Thoracic aorta (tissue), 2 donors: ENCODE measurements at regions not wholly inside any gene's neighbourhood (a gene's known extent, or its start where the extent isn't known, plus 50 kb on each side); places are given as distances from the start of the nearest gene placed in this dataset.

Experiments
- ATAC-seq: fragments of 150-250 bp; one replicate; pipeline ENCODE4 v1.8.0; 2017; ENCODE audit warnings: low read depth; ENCODE audit not compliant: insufficient number of reproducible peaks, low FRiP score
- DNase-seq: peaks from one replicate; pipeline ENCODE4 v3.0.0-alpha.2; 2020; ENCODE audit warnings: low spot score
- H3K27ac ChIP-seq, 2 donors: fragments of 200-600 bp; sonication (generic); 1 replicate in 1 of 2; 2 replicates in 1 of 2; pipeline ENCODE4 v1.5.1; 2016; ENCODE audit warnings: mild to moderate bottlenecking in 2 of 2, moderate library complexity in 2 of 2
- H3K27me3 ChIP-seq: fragments of 200-600 bp; sonication (generic); replicated peaks from 2 replicates; pipeline ENCODE4 v1.6.0; 2016; ENCODE audit warnings: mild to moderate bottlenecking; ENCODE audit not compliant: insufficient read depth
- H3K36me3 ChIP-seq: fragments of 200-600 bp; sonication (generic); one replicate; pipeline ENCODE4 v1.5.1; 2016
- H3K4me1 ChIP-seq, 2 donors: fragments of 200-600 bp; sonication (generic); 1 replicate in 1 of 2; 2 replicates in 1 of 2; pipeline versions ENCODE4 v1.5.1 to v1.6.0; 2016; ENCODE audit warnings: low read depth in 2 of 2, mild to moderate bottlenecking in 1 of 2; ENCODE audit not compliant: control insufficient read depth in 1 of 2
- H3K4me3 ChIP-seq: fragments of 200-600 bp; sonication (generic); 2 replicates; pipeline ENCODE4 v1.5.1; 2016; ENCODE audit warnings: mild to moderate bottlenecking
- H3K9me3 ChIP-seq: fragments of 200-600 bp; sonication (generic); 2 replicates; pipeline ENCODE4 v1.5.1; 2016
- CTCF ChIP-seq: fragments of 200-600 bp; sonication (generic); IDR thresholded peaks from one replicate; pipeline ENCODE4 v1.5.1; 2019; ENCODE audit warnings: antibody characterized with exemption

GRCh38 chr16:80263848-80264694 is 276.7 kb upstream of the DYNLRB2 start:
- DNase-seq (no peak), ATAC-seq (no peak)
- Histone ChIP-seq H3K27me3 (no peaks in the 10 kb centered on the region), H3K9me3 (no peaks in the 10 kb centered on the region), H3K27ac (no peak overlapping the region), H3K4me3 (no peak overlapping the region), H3K36me3 (no peaks in the 10 kb centered on the region), H3K4me1 (no peaks in the 10 kb centered on the region)
- no peak for TF ChIP-seq CTCF

GRCh38 chr16:80263181-80263823 is 277.5 kb upstream of the DYNLRB2 start:
- Histone ChIP-seq H3K9me3 (no peaks in the 10 kb centered on the region), H3K36me3 (no peaks in the 10 kb centered on the region), H3K4me1 (no peaks in the 10 kb centered on the region), H3K4me3 (no peak overlapping the region), H3K27me3 (no peaks in the 10 kb centered on the region), H3K27ac (no peak overlapping the region)
- no peak for TF ChIP-seq CTCF
- no peak for ATAC-seq
- no peak for DNase-seq

GRCh38 chr16:80260906-80261311 is 279.9 kb upstream of the DYNLRB2 start:
- Histone ChIP-seq H3K4me1 (no peaks in the 10 kb centered on the region), H3K36me3 (no peaks in the 10 kb centered on the region), H3K27me3 (no peaks in the 10 kb centered on the region), H3K9me3 (no peaks in the 10 kb centered on the region), H3K4me3 (no peak overlapping the region), H3K27ac (no peak overlapping the region)
- no peak for TF ChIP-seq CTCF
- ATAC-seq (no peak), DNase-seq (no peak)

- no peak overlapping the region for H3K4me3 ChIP-seq
- TF ChIP-seq CTCF: no peak
- no peaks in the 10 kb centered on the region for H3K9me3 ChIP-seq
- DNase-seq (no peak), ATAC-seq (no peak)
- no peaks in the 10 kb centered on the region for H3K27me3 ChIP-seq
- H3K27ac ChIP-seq: no peak overlapping the region
- no peaks in the 10 kb centered on the region for H3K36me3 ChIP-seq
- H3K4me1 ChIP-seq: no peaks in the 10 kb centered on the region
Measured at GRCh38 chr16:80259290-80259805, 281.4 kb upstream of the DYNLRB2 start.

GRCh38 chr16:80258407-80258806 is 282.4 kb upstream of the DYNLRB2 start:
- Histone ChIP-seq H3K4me1 (no peaks in the 10 kb centered on the region), H3K36me3 (no peaks in the 10 kb centered on the region), H3K27ac (no peak overlapping the region), H3K9me3 (no peaks in the 10 kb centered on the region), H3K4me3 (no peak overlapping the region), H3K27me3 (no peaks in the 10 kb centered on the region)
- DNase-seq: no peak
- TF ChIP-seq CTCF: no peak
- ATAC-seq: no peak
